ENCODE measurements at regions not wholly inside any gene's neighbourhood (a gene's known extent, or its start where the extent isn't known, plus 50 kb on each side); places are given as distances from the start of the nearest gene placed in this dataset.

DNA sequence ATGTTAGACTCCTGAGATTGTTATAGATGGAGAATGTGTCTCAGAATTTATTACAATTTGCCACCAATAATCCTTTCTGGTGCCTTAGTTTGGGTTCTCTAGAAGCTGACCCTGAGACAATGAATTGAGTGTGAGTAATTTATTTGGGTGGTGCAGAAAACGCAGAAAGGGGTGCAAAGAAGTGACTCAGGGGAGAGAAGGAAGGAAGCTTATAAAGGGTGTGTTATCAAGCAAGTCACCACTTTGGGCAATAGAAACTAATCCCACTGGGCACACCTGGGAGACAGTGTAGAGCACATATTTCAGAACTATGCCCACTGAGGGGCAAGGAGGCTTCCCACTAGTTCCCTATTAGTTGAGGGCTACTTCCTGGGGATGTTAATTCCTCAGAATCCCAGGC lies 320.6 kb downstream of the MID1IP1 start:
- Histone ChIP-seq H3K27me3 (ENCODE audit: control insufficient read depth in 2 of 2, insufficient read depth in 2 of 2, low read length in 2 of 2) (no peaks in the 10 kb centered on the region), H3K79me2 (ENCODE audit: control insufficient read depth, insufficient read depth, low read length) (no peaks in the 10 kb centered on the region), H3K9ac (ENCODE audit: insufficient read depth in 1 of 2, low read depth in 2 of 2, low read length in 2 of 2) (no peak overlapping the region), H3K4me1 (replicated peaks in 1 of 2; ENCODE audit: control insufficient read depth in 2 of 2, insufficient read depth in 2 of 2, low read length in 2 of 2) (no peaks in the 10 kb centered on the region), H2AFZ (ENCODE audit: low read depth, low read length) (no peak overlapping the region), H3K36me3 (ENCODE audit: control insufficient read depth, insufficient read depth, low read length) (no peaks in the 10 kb centered on the region), H3K9me1 (ENCODE audit: control insufficient read depth, insufficient read depth, low read length) (no peaks in the 10 kb centered on the region), H3K27ac (ENCODE audit: extremely low read depth, low read depth, low read length) (no peak overlapping the region), H3K9me3 (replicated peaks; ENCODE audit: control insufficient read depth, insufficient read depth, low read depth, low read length) (no peaks in the 10 kb centered on the region), H4K20me1 (replicated peaks; ENCODE audit: control insufficient read depth, insufficient read depth, low read length) (no peaks in the 10 kb centered on the region), H3K4me3 (no peak overlapping the region), H3K4me2 (ENCODE audit: insufficient read depth, low read length) (no peak overlapping the region)
- ATAC-seq (no peak), FAIRE-seq (no peak), DNase-seq (ENCODE audit: extremely low read depth in 1 of 4, low spot score in 3 of 4) (no peak)
- in situ Hi-C loops (cut with MboI): no loop called here
- POLR2A ChIA-PET: no interaction called here
- no TSS peak for BruUV-seq (replicated peaks)
- WGBS (ENCODE audit: insufficient coverage, low coverage, missing lambda C conversion rate): 0% methylated on average over 1 of the region's 1 CpG
- intact Hi-C loops (cut with micrococcal nuclease): no loop called here
- TF ChIP-seq E4F1 (CRISPR knock-in tag; IDR thresholded peaks at IDR 0.05; ENCODE audit: borderline replicate concordance): no peak
- TF ChIP-seq ELF4 (CRISPR knock-in tag; IDR thresholded peaks at IDR 0.05): no peak
- no peak for TF ChIP-seq ZNF263 (CRISPR knock-in tag; IDR thresholded peaks at IDR 0.05; ENCODE audit: borderline replicate concordance)
- no peak for TF ChIP-seq ZNF133 (CRISPR knock-in tag; IDR thresholded peaks at IDR 0.05)
- no peak for TF ChIP-seq ZNF696 (CRISPR knock-in tag; conservative IDR thresholded peaks at IDR 0.05)
- TF ChIP-seq, protein P1, sequence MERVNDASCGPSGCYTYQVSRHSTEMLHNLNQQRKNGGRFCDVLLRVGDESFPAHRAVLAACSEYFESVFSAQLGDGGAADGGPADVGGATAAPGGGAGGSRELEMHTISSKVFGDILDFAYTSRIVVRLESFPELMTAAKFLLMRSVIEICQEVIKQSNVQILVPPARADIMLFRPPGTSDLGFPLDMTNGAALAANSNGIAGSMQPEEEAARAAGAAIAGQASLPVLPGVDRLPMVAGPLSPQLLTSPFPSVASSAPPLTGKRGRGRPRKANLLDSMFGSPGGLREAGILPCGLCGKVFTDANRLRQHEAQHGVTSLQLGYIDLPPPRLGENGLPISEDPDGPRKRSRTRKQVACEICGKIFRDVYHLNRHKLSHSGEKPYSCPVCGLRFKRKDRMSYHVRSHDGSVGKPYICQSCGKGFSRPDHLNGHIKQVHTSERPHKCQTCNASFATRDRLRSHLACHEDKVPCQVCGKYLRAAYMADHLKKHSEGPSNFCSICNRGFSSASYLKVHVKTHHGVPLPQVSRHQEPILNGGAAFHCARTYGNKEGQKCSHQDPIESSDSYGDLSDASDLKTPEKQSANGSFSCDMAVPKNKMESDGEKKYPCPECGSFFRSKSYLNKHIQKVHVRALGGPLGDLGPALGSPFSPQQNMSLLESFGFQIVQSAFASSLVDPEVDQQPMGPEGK (CRISPR knock-in tag; IDR thresholded peaks at IDR 0.05; ENCODE audit: borderline replicate concordance): no peak
- TF ChIP-seq PHB2 (IDR thresholded peaks at IDR 0.05; ENCODE audit: low read depth): no peak
- TF ChIP-seq ZFPM2 (CRISPR knock-in tag; IDR thresholded peaks at IDR 0.05): no peak
- TF ChIP-seq CREB1 (IDR thresholded peaks at IDR 0.05): no peak
- no peak for TF ChIP-seq CREB1 (CRISPR knock-in tag; IDR thresholded peaks at IDR 0.05)
- TF ChIP-seq ZBTB17 (CRISPR knock-in tag; IDR thresholded peaks at IDR 0.05): no peak
- no peak for TF ChIP-seq TARDBP (IDR thresholded peaks at IDR 0.05)
- TF ChIP-seq TSC22D4 (tag; IDR thresholded peaks at IDR 0.05): no peak
- TF ChIP-seq ZNF146 (CRISPR knock-in tag; IDR thresholded peaks at IDR 0.05; ENCODE audit: unreplicated experiment): no peak
- no peak for TF ChIP-seq ZC3H8 (IDR thresholded peaks at IDR 0.05)
- TF ChIP-seq ZNF830 (CRISPR knock-in tag; IDR thresholded peaks at IDR 0.05): no peak
- no peak for TF ChIP-seq SIRT6 (IDR thresholded peaks at IDR 0.05; ENCODE audit: low read depth, low read length)
- CTCF ChIA-PET (ENCODE audit: low intra/inter-chr PET ratio): no interaction called here
